ENCODE measurements at regions not wholly inside any gene's neighbourhood (a gene's known extent, or its start where the extent isn't known, plus 50 kb on each side); places are given as distances from the start of the nearest gene placed in this dataset.
A peak's percentile ranks its signal among the peaks of the same experiment; 100 is the strongest.

- DNase-seq: no peak
Measured at GRCh38 chr13:106738186-106738678, 170.3 kb upstream of the ARGLU1 start.

GRCh38 chr13:106736941-106737340 is 169.0 kb upstream of the ARGLU1 start:
- no peak for DNase-seq

DNA sequence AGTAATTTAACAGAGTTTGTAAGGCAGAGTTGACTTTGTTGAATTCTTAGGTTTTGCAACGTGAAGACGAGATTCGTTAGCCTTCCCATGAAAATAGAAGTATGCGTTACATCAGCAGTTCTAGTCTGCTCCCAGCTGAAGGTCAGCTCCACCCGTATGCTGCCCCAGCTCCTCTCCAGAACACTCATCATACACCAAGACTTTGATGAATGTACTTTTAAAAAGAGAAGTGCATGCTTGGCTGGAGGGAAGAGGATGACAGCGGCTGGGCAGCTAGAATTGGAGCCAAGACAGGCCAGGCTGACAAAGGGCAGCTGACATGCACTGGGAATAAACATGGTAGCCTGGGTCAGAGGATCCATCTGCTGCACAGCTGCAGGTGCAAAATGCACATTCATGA is 166.3 kb upstream of the ARGLU1 start:
- DNase-seq: no peak

GRCh38 chr13:106723036-106723435 is 155.1 kb upstream of the ARGLU1 start:
- no peak for DNase-seq

GRCh38 chr13:106722620-106723019 is 154.7 kb upstream of the ARGLU1 start:
- no peak for DNase-seq

DNA sequence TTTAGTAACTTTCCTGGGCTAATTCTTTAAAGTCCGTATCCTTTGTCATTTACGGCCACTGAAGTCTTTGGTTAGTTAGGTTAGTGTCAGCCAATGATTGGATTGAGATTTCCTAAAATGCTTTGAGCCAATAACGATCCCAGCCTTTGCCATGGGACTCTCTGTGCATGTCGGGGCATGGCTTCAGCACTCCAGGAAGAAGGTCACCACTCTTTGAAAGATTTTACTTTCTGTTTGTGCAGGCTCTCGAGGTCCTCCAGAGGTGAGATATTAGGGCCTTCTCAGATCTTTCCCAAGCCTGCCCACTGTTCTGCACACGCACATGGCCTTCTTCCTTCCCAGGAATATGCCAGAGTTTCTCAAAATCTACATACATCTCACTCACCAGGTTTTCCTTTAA is 153.7 kb upstream of the ARGLU1 start:
- DNase-seq: no peak

DNA sequence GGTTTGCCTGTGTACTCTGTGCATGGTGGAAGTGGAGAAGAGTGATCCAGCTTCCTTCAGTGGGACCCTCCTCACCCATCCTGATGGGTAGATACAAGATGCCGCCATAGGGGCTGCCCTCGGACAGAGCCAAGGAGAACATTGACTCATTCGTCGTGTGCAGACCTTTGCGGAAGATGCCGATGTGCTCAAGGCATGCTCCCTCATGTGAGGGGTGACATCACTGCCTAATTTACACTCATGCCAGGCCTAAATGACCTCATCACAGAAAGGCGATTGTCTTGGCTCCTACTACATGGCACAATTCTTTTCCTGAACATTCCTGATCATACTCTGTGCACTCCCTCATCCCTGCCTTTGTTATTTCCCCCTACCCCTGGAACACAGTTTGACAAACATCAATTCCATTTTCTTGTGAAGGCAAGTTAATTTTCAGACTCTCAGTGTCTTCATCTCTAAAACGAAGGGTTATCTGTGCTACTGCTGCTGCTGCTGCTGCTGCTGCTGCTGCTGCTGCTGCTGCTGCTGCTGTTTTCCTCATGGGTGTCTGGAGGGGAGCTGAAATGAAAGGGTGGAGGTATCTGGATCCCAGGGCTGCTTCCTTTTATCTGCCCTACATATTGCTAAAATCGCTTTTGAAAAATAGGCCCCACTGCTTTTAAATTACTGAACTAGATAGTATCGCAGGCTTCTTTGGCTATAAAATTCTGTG is 146.5 kb upstream of the ARGLU1 start:
- DNase-seq: no peak

GRCh38 chr13:106712381-106712780 is 144.4 kb upstream of the ARGLU1 start:
- no peak for DNase-seq

DNA sequence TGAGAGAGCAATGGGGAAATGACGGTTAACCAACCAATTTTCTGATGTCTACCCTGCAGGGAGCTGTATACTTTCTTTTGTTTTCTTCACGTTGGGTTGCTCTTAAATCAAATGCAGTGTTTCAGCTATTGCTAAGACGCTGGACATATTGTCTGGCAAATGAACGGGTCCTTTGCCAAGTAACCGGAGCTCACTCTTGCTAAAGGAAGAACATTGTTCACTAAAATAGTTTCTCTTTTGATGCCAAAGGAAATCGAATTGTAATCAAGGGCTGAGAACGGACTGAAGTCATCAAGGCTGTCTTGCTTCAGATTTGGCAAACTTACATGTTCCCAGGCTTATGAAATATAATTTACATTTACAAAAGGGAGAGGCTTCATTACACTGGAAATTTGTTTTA is 142.3 kb upstream of the ARGLU1 start:
- DNase-seq: no peak

DNA sequence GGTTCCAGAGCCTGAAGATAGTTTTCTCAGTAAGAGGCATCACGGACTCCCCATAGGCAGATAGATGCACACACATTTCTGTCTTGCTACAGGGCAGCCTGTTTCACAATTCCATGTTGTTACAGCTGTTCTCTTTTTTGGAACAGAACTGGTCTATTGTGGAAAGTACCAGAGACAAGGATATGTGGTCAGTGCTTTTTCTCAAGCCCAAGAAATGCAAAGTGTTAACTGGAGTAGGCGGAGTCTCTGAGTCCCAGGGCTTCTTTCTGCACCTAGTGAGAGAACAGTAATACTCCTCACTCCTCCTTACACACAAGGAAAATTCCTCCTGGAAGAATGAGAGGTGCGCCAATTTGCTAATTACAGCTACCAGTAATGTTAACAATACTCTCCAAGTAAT is 141.6 kb upstream of the ARGLU1 start:
- DNase-seq: no peak

GRCh38 chr13:106702505-106702904 is 134.6 kb upstream of the ARGLU1 start:
- no peak for DNase-seq

- no peak for DNase-seq
Measured at GRCh38 chr13:106701771-106702341, 133.9 kb upstream of the ARGLU1 start.

DNA sequence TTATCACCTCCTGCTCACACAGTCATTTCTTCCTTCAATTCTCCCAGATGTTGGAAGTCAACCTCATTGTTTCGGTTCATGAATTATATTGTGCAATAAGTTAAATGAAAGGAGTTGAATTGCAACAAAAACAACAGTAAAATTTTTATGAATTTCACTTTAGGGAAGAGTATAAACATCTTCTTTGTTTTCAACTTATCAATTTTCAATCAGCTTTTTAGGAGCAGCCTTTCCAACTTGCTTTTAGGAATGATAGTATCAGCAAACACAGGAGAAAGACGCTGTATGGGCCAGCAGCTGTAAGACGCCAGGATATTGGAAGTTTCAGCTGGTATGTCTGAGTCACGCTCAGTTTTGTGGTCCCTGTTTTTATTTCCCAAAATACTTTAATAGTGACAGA is 132.5 kb upstream of the ARGLU1 start:
- no peak for DNase-seq

GRCh38 chr13:106700007-106700406 is 132.1 kb upstream of the ARGLU1 start:
- no peak for DNase-seq

DNA sequence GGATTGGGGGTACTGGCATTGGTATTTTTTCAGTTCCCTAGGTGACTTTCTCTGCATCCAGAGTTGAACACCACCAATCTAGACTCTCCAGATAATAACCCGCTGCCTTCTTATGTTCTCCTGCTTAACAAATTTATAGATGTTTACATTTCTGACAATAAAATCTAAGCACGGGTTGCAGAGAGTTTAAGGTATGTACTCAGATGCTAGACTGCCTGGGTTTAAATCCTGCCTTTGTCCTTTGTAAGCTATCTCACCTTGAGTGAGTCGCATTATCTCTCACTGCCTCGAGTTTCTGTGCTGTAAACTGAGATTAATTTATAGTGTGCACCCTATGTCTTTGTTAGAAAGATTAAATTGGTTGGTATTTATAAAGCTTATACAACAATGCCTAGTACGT is 131.4 kb upstream of the ARGLU1 start:
- DNase-seq: no peak

GRCh38 chr13:106696719-106697118 is 128.8 kb upstream of the ARGLU1 start:
- no peak for DNase-seq

DNA sequence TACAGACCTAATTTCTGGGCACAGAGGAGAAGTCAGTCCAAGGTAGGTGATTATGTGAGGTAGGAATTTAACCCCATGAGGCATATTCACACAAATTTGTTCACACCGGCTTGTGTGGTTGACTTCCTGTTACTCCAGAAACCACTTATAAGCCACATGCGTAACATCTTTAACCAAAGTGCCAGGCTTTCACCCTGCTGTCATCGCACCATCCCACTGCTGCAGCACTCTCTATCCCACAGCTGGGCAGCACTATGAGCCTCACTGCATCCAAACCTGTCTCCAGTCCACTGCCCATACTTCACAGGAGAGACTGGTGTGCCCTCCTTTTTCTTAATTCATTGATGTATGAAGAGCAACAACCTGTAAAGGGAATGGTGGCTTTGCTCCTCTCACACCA is 128.2 kb upstream of the ARGLU1 start:
- DNase-seq: peak in 1 of 2 donors; percentile 14

DNA sequence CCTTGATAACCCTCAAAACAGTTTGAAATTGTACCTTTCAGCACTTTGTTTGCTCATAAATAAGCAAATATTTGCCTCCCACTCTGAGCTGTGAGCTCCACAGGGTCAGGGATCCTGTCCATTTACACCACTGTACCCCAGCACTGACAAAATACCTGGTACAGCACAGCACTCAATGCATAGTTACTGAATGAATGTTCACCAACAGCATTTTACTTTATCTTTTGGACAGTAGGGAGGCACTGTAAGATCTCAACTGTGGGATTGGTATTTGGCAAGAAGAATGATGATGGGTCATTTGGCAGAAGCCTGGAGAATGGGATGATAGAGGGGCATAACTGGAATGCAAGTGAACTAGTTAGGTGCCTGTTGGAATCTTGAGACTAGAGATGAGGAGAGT is 127.2 kb upstream of the ARGLU1 start:
- DNase-seq: no peak

- no peak for DNase-seq
Measured at GRCh38 chr13:106691861-106692260, 123.9 kb upstream of the ARGLU1 start.

DNA sequence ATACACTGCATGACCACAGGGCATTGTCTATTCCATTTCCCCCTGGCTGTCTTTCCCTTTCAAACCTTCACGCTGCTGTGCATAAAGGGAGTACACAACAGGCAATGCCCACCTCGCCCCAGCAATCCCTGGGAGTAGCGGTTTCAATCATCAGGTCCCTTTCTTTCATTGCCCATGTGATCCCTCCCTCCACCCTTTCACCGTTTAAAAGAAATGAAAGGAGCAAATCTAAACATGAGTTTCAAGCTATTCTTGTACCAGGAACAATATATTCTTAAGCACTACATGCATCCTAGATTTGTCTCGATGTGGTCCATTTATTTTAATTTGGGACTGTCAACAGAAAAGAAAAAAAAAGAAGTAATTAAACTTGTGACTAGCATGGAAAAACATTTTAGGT is 123.4 kb upstream of the ARGLU1 start:
- DNase-seq: no peak

- no peak for DNase-seq
Measured at GRCh38 chr13:106690779-106691178, 122.8 kb upstream of the ARGLU1 start.

- DNase-seq: no peak
Measured at GRCh38 chr13:106689906-106690305, 122.0 kb upstream of the ARGLU1 start.

DNA sequence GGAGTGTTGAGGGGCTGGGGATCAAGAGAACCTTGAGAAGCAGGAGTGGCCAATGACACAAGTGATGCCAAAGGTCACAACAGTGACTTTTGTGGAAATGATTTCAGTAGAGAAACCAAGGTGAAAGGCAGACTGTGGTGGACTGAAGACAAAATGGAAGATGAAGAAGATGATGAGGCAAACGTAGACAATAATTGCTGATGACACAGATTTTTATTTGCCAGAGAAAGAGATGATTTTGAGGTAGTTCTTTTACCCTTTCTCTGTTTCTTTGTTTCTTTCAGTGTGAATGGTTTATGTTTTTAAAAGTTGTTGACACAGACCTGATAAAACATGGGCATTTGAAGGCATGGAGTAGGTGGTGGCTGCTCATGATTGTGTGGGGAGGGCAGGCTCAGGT is 121.0 kb upstream of the ARGLU1 start:
- no peak for DNase-seq

GRCh38 chr13:106686163-106686562 is 118.2 kb upstream of the ARGLU1 start:
- no peak for DNase-seq

- no peak for DNase-seq
Measured at GRCh38 chr13:106685143-106685542, 117.2 kb upstream of the ARGLU1 start.
